Ishikawa (cell line): ENCODE measurements at regions not wholly inside any gene's neighbourhood (a gene's known extent, or its start where the extent isn't known, plus 50 kb on each side); places are given as distances from the start of the nearest gene placed in this dataset.

ENCODE experiments used
- CEBPB ChIP-seq: IDR thresholded peaks from 2 replicates; pipeline ENCODE4 v1.6.1; 2012
- CREB1 ChIP-seq: IDR thresholded peaks from 2 replicates; pipeline ENCODE4 v1.6.1; 2012; ENCODE audit warnings: low read depth
- EGR1 ChIP-seq: IDR thresholded peaks from 2 replicates; pipeline ENCODE4 v1.6.1; 2012
- EP300 ChIP-seq: IDR thresholded peaks from 2 replicates; pipeline ENCODE4 v1.6.1; 2012; ENCODE audit warnings: borderline replicate concordance
- FOXM1 ChIP-seq: IDR thresholded peaks from 2 replicates; pipeline ENCODE4 v1.6.1; 2012; ENCODE audit warnings: low read depth, borderline replicate concordance
- NFIC ChIP-seq: IDR thresholded peaks from 2 replicates; pipeline ENCODE4 v1.6.1; 2012
- RAD21 ChIP-seq: IDR thresholded peaks from 2 replicates; pipeline ENCODE4 v1.6.1; 2012; ENCODE audit warnings: low read depth
- TAF1 ChIP-seq: IDR thresholded peaks from 2 replicates; pipeline ENCODE4 v1.6.1; 2012; ENCODE audit warnings: low read depth, mild to moderate bottlenecking
- TCF12 ChIP-seq: IDR thresholded peaks from 2 replicates; pipeline ENCODE4 v1.6.1; 2012; ENCODE audit warnings: low read depth
- TEAD4 ChIP-seq: IDR thresholded peaks from 2 replicates; pipeline ENCODE4 v1.6.1; 2012
- YY1 ChIP-seq: IDR thresholded peaks from 2 replicates; pipeline ENCODE4 v1.6.1; 2012; ENCODE audit warnings: low read depth
- ZBTB7A ChIP-seq: IDR thresholded peaks from 2 replicates; pipeline ENCODE4 v1.6.1; 2012; ENCODE audit warnings: low read depth
- TF ChIP-seq, protein P1 (sequence below): IDR thresholded peaks from 2 replicates; pipeline ENCODE4 v1.6.1; 2012
- TF ChIP-seq, protein P2 (sequence below): IDR thresholded peaks from 2 replicates; pipeline ENCODE4 v1.6.1; 2012
- TF ChIP-seq, protein P3 (sequence below): IDR thresholded peaks from 2 replicates; pipeline ENCODE4 v1.6.1; 2012; ENCODE audit warnings: low read depth, mild to moderate bottlenecking

DNA sequence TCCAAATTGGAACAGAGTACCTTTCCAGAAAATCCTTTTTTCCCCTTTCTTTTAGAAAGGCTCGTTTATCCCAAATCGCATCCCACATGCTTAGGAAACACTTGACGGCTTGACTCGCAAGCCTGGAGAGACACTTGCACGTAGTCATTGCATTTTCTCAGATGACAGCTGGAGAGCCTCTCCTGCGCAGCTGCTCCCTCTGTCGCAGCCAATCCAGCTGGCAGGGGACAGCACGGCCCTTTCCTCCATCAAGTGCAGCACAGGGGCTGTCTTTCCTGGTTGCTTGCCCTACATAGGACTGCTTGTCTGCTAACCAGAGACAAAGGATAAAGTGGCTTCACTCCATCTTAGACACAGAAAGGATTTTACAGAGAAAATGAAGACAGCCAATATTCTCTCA, 77.6 kb upstream of the RGS17 start:
- TF ChIP-seq RAD21, result no peak

DNA sequence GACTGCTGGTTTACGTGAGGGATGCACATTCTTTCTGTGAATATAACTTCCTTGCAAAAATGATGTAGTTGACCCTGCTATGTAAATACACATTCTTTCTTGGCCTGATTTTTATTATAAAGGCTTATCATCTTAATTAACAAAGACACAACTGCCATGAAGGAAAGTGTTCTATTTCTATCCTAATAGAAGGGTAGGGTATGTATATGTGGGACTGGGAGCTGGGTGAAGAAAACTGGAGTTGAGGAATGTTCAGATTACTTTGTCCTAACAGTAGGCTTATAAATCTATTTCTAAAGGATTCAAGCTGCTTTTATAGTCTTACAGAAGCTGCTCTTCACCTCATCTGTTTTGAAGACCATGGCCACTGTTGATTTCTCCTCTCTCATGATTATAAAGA, 76.5 kb upstream of the RGS17 start:
- TF ChIP-seq, protein P1, sequence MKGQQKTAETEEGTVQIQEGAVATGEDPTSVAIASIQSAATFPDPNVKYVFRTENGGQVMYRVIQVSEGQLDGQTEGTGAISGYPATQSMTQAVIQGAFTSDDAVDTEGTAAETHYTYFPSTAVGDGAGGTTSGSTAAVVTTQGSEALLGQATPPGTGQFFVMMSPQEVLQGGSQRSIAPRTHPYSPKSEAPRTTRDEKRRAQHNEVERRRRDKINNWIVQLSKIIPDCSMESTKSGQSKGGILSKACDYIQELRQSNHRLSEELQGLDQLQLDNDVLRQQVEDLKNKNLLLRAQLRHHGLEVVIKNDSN, result no peak
- TF ChIP-seq CEBPB (no peak), YY1 (no peak), TEAD4 (no peak), FOXM1 (no peak), ZBTB7A (no peak), TCF12 (no peak), NFIC (no peak), EP300 (no peak), CREB1 (no peak), RAD21 (no peak), TAF1 (no peak), EGR1 (no peak)
- TF ChIP-seq, protein P2, sequence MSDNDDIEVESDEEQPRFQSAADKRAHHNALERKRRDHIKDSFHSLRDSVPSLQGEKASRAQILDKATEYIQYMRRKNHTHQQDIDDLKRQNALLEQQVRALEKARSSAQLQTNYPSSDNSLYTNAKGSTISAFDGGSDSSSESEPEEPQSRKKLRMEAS, result no peak
- TF ChIP-seq, protein P3, sequence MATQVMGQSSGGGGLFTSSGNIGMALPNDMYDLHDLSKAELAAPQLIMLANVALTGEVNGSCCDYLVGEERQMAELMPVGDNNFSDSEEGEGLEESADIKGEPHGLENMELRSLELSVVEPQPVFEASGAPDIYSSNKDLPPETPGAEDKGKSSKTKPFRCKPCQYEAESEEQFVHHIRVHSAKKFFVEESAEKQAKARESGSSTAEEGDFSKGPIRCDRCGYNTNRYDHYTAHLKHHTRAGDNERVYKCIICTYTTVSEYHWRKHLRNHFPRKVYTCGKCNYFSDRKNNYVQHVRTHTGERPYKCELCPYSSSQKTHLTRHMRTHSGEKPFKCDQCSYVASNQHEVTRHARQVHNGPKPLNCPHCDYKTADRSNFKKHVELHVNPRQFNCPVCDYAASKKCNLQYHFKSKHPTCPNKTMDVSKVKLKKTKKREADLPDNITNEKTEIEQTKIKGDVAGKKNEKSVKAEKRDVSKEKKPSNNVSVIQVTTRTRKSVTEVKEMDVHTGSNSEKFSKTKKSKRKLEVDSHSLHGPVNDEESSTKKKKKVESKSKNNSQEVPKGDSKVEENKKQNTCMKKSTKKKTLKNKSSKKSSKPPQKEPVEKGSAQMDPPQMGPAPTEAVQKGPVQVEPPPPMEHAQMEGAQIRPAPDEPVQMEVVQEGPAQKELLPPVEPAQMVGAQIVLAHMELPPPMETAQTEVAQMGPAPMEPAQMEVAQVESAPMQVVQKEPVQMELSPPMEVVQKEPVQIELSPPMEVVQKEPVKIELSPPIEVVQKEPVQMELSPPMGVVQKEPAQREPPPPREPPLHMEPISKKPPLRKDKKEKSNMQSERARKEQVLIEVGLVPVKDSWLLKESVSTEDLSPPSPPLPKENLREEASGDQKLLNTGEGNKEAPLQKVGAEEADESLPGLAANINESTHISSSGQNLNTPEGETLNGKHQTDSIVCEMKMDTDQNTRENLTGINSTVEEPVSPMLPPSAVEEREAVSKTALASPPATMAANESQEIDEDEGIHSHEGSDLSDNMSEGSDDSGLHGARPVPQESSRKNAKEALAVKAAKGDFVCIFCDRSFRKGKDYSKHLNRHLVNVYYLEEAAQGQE, result no peak

DNA sequence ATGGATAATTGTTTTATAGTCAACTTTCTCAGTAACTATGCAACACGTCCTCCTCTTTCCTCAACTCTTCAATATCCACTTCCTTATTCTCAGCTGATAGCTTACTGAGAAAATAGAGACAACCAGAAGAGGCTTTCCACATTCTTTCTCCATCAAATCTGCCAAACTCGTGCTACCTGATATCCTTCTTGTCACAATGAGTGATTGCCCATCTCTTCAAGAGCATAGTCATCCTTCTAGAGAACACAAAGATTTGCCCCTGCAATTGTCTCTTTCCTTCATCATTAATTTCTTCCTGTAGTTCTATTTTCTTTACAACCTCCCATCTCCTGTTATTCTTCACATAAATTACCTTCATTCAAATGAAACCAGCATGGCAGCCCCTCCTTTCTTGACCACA, 75.9 kb upstream of the RGS17 start:
- TF ChIP-seq, protein P2, result no peak
- no peak for TF ChIP-seq ZBTB7A
- no peak for TF ChIP-seq EGR1
- TF ChIP-seq, protein P1, result no peak
- TF ChIP-seq TEAD4, result no peak
- TF ChIP-seq CREB1, result no peak
- no peak for TF ChIP-seq TAF1

DNA sequence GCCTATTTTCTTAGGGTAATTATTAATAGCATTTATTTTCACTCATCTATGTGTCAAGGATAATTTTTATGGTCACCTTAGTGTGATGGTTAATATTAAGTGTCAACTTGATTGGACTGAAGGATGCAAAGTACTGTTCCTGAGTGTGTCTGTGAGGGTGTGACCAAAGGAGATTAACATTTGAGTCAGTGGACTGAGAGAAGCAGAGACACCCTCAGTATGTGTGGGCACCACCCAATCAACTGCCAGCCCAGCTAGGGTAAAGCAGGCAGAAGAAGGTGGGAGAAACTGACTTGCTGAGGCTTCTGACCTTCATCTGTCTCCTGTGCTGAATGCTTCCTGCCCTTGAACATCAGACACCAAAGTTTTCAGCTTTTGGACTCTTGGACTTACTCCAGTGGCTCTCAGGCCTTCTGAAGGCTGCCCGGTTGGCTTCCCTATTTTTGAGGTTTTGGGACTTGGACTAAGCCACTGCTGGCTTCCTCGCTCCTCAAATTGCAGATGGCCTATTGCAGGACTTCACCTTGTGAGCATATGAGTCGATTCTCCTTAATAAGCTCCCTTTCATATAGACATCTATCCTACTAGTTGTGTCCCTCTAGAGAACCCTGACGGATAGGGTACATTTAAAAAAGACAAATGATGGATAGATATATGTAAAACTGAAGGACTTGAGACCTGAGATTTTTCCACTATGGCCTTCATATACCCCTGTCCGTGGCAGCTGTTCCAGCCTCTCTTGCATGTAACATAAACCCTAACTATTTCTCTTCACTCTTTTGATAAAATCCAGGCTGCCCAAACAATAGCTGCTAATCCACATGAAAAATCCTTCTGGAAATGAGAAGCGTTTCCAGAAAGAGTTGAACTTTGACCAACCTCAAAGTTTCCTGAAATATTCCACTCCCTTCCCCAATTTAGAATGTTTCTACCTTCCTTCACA, 62.1 kb upstream of the RGS17 start:
- TF ChIP-seq CREB1, result no peak
- TF ChIP-seq, protein P3, result no peak
- TF ChIP-seq FOXM1, result no peak
- TF ChIP-seq NFIC, result no peak
- no peak for TF ChIP-seq EP300
- no peak for TF ChIP-seq TAF1
- no peak for TF ChIP-seq ZBTB7A
- TF ChIP-seq, protein P2, result no peak
- TF ChIP-seq RAD21, result no peak
- TF ChIP-seq, protein P1, result no peak
- TF ChIP-seq YY1, result no peak
- TF ChIP-seq TEAD4, result no peak
- no peak for TF ChIP-seq EGR1
- no peak for TF ChIP-seq CEBPB
- TF ChIP-seq TCF12, result no peak

DNA sequence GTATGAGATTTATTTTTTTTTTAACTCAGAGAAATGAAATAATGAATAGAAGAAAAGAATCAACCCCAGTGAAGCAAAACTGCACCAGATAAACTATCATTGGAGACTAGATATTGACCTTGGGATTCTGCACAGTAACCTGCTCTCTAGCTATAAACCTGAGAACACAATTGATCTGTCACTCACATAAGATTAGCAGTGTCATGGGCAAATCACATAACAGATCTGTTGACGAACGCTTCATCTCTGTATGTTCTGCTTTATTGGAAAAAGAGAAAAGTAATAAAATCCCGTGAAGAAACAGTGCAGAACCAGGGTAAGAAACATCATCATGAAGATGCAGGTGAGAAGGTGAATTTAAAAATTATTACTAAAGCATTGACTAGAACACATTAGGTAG, 52.8 kb upstream of the RGS17 start:
- no peak for TF ChIP-seq RAD21
- TF ChIP-seq FOXM1, result no peak
- no peak for TF ChIP-seq TAF1
- no peak for TF ChIP-seq YY1
- TF ChIP-seq CEBPB, result no peak
